AG09309 (cell line): ENCODE measurements at regions not wholly inside any gene's neighbourhood (a gene's known extent, or its start where the extent isn't known, plus 50 kb on each side); places are given as distances from the start of the nearest gene placed in this dataset.

Experiments
- DNase-seq: peaks from one replicate; pipeline ENCODE4 v3.0.0-alpha.2; 2010; ENCODE audit warnings: low read depth
- H3K4me3 ChIP-seq: 2 replicates; pipeline ENCODE4 v1.5.1; 2011; ENCODE audit warnings: mild to moderate bottlenecking, low read depth, low read length, moderate library complexity; ENCODE audit not compliant: control insufficient read depth
- TF ChIP-seq, protein P1 (sequence below): IDR thresholded peaks from 2 replicates; pipeline ENCODE4 v1.5.1; 2011; ENCODE audit warnings: mild to moderate bottlenecking, low read depth, low read length, inconsistent platforms; ENCODE audit not compliant: insufficient read depth, control insufficient read depth; ENCODE audit errors: missing control alignments

DNA sequence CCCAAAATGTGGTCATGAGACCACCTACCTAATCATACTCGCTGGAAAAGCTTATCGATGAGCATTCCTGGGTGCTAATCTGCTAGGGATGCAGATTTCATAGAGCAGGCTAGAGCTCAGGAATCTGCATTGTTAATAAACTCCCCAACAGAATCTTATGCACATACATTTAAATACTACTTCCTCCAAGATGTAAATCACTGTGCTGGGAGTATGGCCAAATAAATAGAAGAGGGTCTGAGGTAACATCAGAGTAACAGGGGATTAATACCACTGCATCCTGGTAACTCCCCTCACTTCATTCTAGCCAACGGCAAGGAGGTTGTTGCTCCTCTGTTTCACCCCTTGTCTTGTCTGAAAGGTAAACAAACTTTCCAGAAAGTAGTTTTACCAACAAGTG is 118.3 kb upstream of the SEMA6D start:
- TF ChIP-seq, protein P1, sequence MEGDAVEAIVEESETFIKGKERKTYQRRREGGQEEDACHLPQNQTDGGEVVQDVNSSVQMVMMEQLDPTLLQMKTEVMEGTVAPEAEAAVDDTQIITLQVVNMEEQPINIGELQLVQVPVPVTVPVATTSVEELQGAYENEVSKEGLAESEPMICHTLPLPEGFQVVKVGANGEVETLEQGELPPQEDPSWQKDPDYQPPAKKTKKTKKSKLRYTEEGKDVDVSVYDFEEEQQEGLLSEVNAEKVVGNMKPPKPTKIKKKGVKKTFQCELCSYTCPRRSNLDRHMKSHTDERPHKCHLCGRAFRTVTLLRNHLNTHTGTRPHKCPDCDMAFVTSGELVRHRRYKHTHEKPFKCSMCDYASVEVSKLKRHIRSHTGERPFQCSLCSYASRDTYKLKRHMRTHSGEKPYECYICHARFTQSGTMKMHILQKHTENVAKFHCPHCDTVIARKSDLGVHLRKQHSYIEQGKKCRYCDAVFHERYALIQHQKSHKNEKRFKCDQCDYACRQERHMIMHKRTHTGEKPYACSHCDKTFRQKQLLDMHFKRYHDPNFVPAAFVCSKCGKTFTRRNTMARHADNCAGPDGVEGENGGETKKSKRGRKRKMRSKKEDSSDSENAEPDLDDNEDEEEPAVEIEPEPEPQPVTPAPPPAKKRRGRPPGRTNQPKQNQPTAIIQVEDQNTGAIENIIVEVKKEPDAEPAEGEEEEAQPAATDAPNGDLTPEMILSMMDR, result no peak
- no peak for DNase-seq
- H3K4me3 ChIP-seq, result no peak overlapping the region

DNA sequence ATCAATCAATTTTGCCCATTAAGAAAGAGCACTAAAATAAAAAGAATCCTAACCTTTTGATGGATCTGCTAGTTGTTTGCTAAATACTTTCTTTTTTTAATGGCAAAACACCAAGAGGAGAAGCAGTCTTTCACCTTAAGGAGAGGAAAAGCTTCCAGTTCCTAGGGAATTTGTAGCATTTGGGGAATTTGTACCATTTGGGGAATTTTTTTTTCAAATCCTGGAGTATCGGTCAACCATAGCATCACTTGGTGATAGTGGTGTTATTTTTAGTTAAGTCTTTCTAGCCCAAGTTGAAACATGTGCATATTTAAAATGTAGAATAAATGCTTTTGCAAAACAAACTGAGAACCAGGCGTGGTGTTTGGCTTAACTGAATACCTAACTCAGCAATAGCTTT is 117.5 kb upstream of the SEMA6D start:
- no peak for DNase-seq
- TF ChIP-seq, protein P1, result no peak

DNA sequence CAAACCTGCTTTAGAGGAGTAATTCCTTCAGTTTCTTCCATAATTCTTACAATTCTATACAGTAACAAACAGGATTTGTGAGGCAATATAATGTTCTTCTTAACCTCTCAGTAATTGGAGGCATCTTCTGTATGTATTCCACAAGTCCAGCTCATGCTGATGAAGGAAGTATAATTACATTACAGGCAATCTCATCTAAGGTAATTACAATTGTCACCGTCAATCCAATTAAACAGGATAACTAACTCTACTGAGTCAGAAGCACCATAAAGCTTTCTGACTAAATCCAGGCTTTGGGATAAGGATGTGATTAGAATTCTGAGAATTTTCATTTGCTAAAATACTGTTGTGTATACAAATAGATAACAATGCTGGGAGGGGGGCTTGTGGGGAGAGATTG is 115.2 kb upstream of the SEMA6D start:
- TF ChIP-seq, protein P1, result no peak
- DNase-seq, result no peak
- H3K4me3 ChIP-seq, result no peak overlapping the region

More for the DNA sequence above, 117.5 kb upstream of the SEMA6D start:
- H3K4me3 ChIP-seq, result no peak overlapping the region

DNA sequence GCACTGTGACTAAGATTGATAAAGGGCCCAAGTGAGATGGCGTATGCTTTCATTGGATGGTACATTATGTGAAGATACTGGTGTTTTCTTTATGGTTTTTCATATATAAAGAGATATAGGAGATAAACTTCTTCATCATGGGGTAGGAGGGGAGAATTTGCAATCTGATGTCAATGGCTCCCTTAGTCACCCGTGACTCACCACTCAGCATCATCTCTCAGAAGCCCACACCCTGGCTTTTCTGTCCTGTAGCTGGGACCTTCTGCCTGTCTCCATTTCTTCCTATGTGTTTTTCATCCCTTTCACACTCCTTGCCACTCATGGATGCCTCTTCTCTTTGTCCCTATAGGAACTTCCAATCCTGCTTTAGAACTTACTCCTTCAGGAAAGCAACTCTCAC is 114.3 kb upstream of the SEMA6D start:
- TF ChIP-seq, protein P1, result no peak
- no peak overlapping the region for H3K4me3 ChIP-seq

DNA sequence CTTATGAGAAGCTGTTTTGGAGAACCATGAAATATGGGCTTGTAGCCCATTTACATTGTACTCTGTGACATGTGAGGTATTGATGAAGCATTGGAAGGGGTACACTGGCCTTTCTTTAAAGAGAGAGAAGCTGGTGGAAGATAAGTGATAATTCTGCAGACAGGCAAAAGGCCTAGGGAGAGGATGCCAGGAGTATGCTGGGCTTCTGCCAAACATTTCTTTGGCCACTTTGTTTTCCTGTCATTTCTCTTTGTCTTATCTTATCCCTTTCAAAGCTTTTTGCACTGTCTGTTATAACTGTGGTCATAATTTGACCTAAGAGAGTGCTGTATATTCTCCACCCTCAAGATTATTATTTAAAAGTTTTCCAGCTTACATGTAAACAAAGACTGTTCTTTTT is 109.6 kb upstream of the SEMA6D start:
- TF ChIP-seq, protein P1, result no peak
- DNase-seq, result no peak
- no peak overlapping the region for H3K4me3 ChIP-seq

More for the DNA sequence above, 114.3 kb upstream of the SEMA6D start:
- no peak for DNase-seq

DNA sequence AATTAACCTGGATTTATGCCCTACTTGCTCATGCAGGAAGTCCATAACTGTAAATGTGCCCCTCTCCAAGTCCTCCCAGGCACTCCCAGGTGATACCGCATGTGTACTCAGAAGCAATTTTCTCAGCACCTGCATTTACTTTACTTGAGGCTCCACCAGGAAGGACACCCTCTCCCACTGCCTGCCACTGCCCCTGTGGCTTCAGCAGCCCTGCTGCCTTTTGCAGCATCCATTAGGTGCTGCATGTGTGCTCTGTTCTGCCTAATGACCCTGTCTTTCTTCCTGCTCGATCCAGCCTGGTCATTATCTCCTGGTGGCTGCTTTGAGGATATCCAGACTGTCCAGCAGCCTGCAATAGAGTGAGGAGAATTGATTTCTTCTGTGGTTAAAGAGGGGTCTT is 107.6 kb upstream of the SEMA6D start:
- TF ChIP-seq, protein P1, result no peak
- no peak overlapping the region for H3K4me3 ChIP-seq
- no peak for DNase-seq

DNA sequence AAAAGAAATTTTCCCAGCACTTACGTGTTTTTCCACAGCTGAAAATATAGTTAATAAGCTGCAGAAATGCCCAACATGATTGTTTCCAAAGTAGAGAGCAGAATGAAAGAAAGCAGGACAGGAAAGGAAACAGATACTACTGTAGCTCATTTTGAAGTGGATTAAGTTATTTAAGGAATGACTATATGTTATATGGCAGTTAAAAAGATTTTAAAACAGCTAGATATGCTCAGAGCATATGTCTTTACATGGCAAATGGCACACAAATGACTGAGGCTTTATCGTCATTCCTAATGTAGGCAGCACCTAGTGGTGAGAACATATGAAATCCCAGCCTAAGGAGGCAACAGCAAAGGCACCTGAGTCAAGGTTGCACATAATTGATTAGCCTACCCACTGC is 106.6 kb upstream of the SEMA6D start:
- TF ChIP-seq, protein P1, result no peak

More for the DNA sequence above, 106.6 kb upstream of the SEMA6D start:
- no peak overlapping the region for H3K4me3 ChIP-seq
- DNase-seq, result no peak
